Epithelial cell of proximal tubule (primary cell): ENCODE measurements at regions not wholly inside any gene's neighbourhood (a gene's known extent, or its start where the extent isn't known, plus 50 kb on each side); places are given as distances from the start of the nearest gene placed in this dataset.

Experiments used
- DNase-seq: peaks from one replicate; pipeline ENCODE4 v3.0.0-alpha.2; 2011; ENCODE audit warnings: low read depth
- H3K4me3 ChIP-seq: 2 replicates; pipeline ENCODE4 v1.5.1; 2011; ENCODE audit warnings: low read depth, mild to moderate bottlenecking, low read length
- CTCF ChIP-seq: conservative IDR thresholded peaks from 2 replicates; pipeline ENCODE4 v1.5.1; 2012; ENCODE audit warnings: low read depth, mild to moderate bottlenecking, low read length

GRCh38 chr21:27058673-27059605, 92.1 kb upstream of the ADAMTS5 start:
- no peak overlapping the region for H3K4me3 ChIP-seq
- DNase-seq, result no peak
- no peak for TF ChIP-seq CTCF

DNA sequence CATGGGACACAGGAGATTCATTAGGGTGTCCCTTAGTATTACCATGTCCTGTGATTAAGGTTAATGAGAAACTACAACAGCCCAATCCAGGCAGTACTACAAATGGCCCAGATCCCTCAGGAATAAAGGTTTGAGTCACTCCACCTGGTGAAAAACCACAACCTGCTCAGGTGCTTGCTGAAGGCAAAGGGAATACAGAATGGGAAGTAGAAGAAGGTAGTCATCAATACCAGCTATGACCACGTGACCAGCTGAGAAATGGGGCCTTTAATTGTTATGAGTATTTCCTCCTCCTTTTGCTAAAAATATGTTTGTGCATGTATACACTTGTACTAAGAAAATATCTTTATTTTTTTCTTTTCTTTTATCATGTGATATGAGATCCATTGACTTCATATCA, 91.1 kb upstream of the ADAMTS5 start:
- TF ChIP-seq CTCF, result no peak
- no peak overlapping the region for H3K4me3 ChIP-seq
- no peak for DNase-seq

GRCh38 chr21:27047658-27048314, 80.9 kb upstream of the ADAMTS5 start:
- no peak overlapping the region for H3K4me3 ChIP-seq
- no peak for TF ChIP-seq CTCF
- DNase-seq, result no peak

DNA sequence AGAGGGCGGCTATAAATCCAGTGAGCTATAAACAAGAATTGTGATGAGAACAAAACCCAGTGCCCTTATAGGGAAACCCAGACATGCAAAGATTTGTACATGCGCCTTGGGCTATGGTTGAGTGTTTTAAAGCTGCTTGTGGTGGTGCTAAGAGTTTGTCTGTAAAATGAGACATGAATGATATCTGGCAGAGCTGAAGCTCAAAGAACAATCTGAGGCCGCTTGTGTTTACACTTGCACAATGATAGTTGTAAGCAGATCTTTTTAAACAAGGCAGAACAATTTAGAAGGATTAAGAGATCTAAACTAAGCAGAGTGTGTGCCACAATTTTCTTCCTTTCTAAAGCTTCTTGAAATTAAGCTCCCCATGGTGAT, 80.4 kb upstream of the ADAMTS5 start:
- TF ChIP-seq CTCF, result no peak
- H3K4me3 ChIP-seq, result no peak overlapping the region
- DNase-seq, result no peak

DNA sequence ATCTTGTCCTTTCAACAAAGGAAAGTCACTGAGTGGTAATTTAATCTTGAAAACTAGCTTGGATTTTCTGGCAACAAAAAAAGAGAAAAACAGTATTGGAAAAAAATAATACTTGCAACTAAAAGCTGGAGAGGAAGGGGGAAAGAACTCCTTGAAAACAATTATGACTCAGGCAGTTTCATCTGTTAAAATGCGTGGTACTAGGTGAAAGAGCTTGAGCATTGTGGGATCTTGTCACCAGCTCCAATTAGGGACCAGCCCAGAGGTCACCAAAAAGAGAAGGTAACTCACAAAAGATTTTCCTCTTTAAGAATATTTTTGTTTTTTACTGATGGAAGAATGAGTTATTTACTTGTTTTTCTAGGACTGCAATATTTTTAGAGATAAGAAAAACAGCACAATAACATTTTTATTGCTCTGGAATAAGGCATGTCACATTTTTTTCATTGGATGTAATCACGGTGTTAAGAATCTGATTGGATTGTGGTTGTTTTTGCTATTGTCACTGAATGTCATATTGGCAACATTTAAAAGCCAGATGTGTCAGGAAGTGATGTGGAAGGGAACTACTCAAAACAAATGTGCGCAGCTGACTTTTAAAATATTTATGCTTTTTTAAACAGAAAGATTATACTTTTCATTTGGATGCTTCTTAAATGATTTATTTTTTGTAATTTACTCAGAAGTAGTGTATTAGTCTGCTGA, 78.5 kb upstream of the ADAMTS5 start:
- H3K4me3 ChIP-seq, result no peak overlapping the region
- no peak for DNase-seq
- TF ChIP-seq CTCF, result no peak

- TF ChIP-seq CTCF, result no peak
- H3K4me3 ChIP-seq, result no peak overlapping the region
- DNase-seq, result no peak
Observed at GRCh38 chr21:27043377-27043776, 76.5 kb upstream of the ADAMTS5 start.
